ENCODE measurements at regions not wholly inside any gene's neighbourhood (a gene's known extent, or its start where the extent isn't known, plus 50 kb on each side); places are given as distances from the start of the nearest gene placed in this dataset.

DNA sequence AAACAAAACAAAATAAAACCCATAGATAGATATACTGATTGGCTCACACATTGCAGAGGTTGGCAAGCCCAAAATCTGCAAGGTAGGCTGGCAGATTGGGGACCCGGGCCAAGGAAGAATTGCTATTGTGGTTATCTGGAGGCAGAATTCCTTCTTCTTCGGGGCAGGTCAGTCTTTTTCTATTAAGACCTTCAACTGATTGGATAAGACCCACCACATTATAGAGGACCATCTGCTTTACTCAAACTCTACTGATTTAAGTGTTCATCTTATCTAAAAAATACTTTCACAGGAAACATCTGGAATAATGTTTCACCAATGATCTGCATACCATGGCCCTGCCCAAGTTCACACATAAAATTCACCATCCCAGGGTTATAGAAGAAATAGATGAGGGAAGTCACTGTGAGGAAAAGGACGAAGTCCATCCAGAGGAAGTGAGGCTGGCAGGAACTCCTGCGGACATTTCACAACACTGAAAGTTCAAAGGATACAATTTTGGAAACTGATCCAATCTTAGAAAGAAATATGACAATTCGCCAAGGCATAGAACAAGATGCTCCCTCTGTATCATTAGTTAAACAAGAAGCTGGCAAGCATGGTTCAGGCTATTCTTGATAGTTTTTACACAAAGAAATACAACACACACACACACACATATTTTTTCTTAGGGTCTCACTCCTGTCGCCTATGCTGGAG lies 127.6 kb upstream of the MED13L start:
- peaks cover 18% of the 10 kb centered on the region for H3K9me3 Mint-ChIP-seq

DNA sequence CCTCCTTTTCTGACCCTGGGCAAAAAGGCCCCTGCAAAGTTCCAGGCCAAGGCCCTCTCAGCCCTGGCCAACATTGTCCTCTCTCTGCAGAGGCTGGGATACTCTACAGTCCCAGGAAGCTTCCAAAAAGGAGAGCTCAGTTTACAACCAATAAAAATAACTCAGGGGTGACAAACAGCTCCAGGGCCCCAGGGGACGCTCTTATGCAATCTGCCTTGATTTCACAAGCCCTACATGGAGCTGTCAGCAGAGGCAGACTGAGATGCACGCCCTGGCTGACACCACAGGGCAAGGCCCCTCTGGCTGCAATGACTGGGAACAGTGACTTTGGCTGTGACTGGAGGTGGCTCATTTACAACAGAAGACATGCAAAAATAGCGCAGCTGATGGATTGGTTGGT lies 129.0 kb upstream of the MED13L start:
- Mint-ChIP-seq H3K4me1 (ENCODE audit: low read depth) (no peaks in the 10 kb centered on the region), H3K9me3 (peaks cover 6% of the 10 kb centered on the region), H3K4me3 (ENCODE audit: low read depth) (no peak overlapping the region), H3K36me3 (ENCODE audit: low read depth) (no peaks in the 10 kb centered on the region), H3K27me3 (ENCODE audit: low read depth) (no peaks in the 10 kb centered on the region), H3K27ac (no peak overlapping the region)
- DNase-seq (ENCODE audit: low spot score): no peak
- intact Hi-C loops (cut with micrococcal nuclease): no loop called here

More for the DNA sequence above, 127.6 kb upstream of the MED13L start:
- Mint-ChIP-seq H3K4me1 (ENCODE audit: low read depth) (no peaks in the 10 kb centered on the region), H3K27ac (no peak overlapping the region), H3K36me3 (ENCODE audit: low read depth) (no peaks in the 10 kb centered on the region), H3K27me3 (ENCODE audit: low read depth) (no peaks in the 10 kb centered on the region), H3K4me3 (ENCODE audit: low read depth) (no peak overlapping the region)
- DNase-seq (ENCODE audit: low spot score): no peak
- intact Hi-C loops (cut with micrococcal nuclease): no loop called here

DNA sequence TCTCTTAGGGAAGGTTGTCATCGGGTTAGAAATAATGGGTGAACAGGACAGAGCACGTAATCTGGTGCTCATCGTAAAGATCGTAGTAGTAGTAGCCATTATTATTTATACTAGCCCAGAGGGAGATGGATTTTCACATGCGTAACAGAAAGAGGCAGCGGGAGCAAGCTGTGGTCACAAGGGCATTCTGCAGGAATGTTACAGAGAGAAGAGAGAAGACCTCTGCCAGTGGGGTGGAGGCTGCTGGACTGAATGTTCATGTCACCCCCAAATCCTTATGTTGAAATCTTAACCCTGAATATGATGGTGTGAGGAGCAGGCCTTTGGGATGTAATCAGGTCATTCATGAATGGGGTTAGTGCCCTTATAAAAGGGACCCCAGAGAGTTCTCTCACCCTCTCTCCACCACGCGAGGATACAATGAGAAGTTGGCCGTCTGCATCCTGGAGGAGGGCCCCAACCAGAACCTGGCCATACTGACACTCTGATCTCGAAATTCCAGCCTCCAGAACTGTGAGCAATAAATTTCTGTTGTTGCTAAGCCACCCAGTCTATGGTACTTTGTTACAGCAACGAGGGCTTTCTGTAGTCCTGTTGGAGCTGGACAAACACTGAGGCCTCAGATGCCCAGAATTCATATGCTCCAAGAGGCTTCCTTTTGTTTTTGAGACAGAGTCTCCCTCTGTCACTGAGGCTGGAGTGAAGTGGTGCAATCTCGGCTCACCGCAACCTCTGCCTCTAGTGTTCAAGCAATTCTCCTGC lies 131.2 kb upstream of the MED13L start:
- DNase-seq (ENCODE audit: low spot score): no peak
- Mint-ChIP-seq H3K27me3 (ENCODE audit: low read depth) (no peaks in the 10 kb centered on the region), H3K27ac (no peak overlapping the region), H3K4me3 (ENCODE audit: low read depth) (no peak overlapping the region), H3K9me3 (no peaks in the 10 kb centered on the region), H3K4me1 (ENCODE audit: low read depth) (no peaks in the 10 kb centered on the region), H3K36me3 (ENCODE audit: low read depth) (no peaks in the 10 kb centered on the region)
- intact Hi-C loops (cut with micrococcal nuclease): no loop called here

DNA sequence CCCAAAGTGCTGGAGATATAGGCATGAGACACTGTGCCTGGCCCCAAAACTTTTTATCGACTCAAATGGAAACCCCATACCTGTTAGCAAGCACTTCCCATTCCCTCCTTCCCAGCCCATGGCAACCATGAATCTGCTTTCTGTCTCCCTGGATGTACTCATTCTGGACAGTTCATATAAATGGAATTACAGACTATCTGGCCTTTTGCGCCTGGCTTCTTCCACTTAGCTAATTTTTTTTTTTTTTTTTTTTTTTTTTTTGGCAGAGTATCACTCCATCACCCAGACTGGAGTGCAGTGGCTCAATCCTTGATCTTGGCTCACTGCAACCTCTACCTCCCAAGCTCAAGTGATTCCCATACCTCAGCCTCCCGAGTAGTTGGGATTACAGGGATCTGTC lies 134.5 kb upstream of the MED13L start:
- no peak for DNase-seq (ENCODE audit: low spot score)
- no peaks in the 10 kb centered on the region for H3K4me1 Mint-ChIP-seq (ENCODE audit: low read depth)
- no peak overlapping the region for H3K4me3 Mint-ChIP-seq (ENCODE audit: low read depth)
- no peak overlapping the region for H3K27ac Mint-ChIP-seq
- H3K36me3 Mint-ChIP-seq (ENCODE audit: low read depth): no peaks in the 10 kb centered on the region
- H3K27me3 Mint-ChIP-seq (ENCODE audit: low read depth): no peaks in the 10 kb centered on the region
- no peaks in the 10 kb centered on the region for H3K9me3 Mint-ChIP-seq
- intact Hi-C loops (cut with micrococcal nuclease): no loop called here

DNA sequence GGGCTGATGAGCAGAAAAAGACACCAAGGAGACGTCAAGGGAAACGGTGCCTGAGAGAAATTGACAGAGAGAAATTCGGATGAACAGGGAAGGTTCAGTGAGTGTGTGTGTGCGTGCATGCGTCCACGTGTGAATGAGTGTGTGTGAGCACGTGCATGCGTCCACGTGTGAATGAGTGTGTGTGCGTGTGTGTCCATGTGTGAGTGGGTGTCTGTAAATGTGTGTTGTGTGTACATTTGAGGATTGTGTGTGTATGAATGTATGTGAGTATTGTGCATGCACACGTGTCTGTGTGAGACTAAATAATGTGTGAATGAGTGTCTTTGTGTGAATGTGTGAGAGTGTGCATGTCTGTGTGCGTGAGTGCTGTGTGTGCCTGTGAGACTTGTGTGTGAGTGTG lies 137.4 kb upstream of the MED13L start:
- no peak for DNase-seq (ENCODE audit: low spot score)
- H3K9me3 Mint-ChIP-seq: no peaks in the 10 kb centered on the region
- intact Hi-C loops (cut with micrococcal nuclease): no loop called here

DNA sequence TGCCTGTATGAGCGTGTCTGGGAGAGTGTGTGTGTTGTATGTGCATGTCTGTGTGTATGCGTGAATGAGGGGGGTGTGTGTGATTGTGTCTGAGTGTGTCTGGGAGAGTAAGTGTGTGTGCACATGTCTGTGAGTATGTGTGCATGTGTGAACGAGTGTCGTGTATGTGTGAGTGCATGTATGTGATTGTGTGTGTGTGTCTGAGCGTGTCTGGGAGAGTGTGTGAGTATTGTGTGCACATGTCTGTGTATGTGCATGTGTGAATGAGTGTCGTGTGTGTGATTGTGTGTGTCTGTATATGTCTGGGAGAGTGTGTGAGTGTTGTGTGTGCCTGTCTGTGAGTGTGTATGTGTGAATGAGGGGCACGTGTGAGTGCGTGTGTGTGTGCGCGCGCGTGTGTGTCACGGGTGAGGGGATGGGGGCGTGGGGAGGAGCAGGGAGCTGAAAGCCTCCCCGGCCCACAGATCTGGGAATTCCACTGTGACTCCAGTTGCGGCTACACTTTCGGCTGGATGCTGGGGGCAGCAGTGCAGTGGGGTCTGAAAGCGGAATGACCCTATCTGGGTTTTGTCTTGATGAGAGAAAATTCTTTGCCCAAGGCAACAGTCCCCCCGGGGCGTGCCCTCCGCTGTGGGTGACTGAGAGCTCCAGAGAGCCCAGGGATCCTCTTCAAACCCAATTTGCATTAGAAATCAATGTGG lies 138.1 kb upstream of the MED13L start:
- Mint-ChIP-seq H3K36me3 (ENCODE audit: low read depth) (no peaks in the 10 kb centered on the region), H3K27ac (no peak overlapping the region), H3K4me1 (ENCODE audit: low read depth) (no peaks in the 10 kb centered on the region), H3K9me3 (no peaks in the 10 kb centered on the region), H3K4me3 (ENCODE audit: low read depth) (no peak overlapping the region), H3K27me3 (ENCODE audit: low read depth) (no peaks in the 10 kb centered on the region)
- no peak for DNase-seq (ENCODE audit: low spot score)
- intact Hi-C loops (cut with micrococcal nuclease): no loop called here

More for the DNA sequence above, 137.4 kb upstream of the MED13L start:
- Mint-ChIP-seq H3K27ac (no peak overlapping the region), H3K4me3 (ENCODE audit: low read depth) (no peak overlapping the region), H3K4me1 (ENCODE audit: low read depth) (no peaks in the 10 kb centered on the region), H3K36me3 (ENCODE audit: low read depth) (no peaks in the 10 kb centered on the region), H3K27me3 (ENCODE audit: low read depth) (no peaks in the 10 kb centered on the region)

DNA sequence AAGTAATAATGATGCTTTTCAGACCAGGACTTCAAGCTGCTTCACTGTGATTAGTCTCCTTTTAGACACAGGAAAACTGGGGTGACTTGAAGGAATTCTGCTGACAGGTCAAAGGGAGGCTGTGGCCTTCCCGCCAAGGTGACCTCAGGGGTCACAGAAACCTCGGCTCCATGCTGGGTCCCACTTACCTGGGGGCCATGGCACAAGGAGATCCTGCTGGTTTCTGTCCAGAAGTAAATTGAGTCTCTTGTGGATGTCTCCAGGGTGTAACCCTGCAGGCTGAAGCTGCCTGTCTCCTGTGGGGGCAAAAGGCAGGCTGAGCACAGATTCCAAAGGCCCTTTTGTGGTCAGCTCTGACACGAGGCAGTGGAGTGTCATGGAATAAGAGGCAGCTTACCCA lies 138.7 kb upstream of the MED13L start:
- intact Hi-C loops (cut with micrococcal nuclease): no loop called here
- Mint-ChIP-seq H3K4me1 (ENCODE audit: low read depth) (no peaks in the 10 kb centered on the region), H3K4me3 (ENCODE audit: low read depth) (no peak overlapping the region), H3K36me3 (ENCODE audit: low read depth) (no peaks in the 10 kb centered on the region), H3K9me3 (no peaks in the 10 kb centered on the region), H3K27me3 (ENCODE audit: low read depth) (no peaks in the 10 kb centered on the region), H3K27ac (no peak overlapping the region)
- no peak for DNase-seq (ENCODE audit: low spot score)

DNA sequence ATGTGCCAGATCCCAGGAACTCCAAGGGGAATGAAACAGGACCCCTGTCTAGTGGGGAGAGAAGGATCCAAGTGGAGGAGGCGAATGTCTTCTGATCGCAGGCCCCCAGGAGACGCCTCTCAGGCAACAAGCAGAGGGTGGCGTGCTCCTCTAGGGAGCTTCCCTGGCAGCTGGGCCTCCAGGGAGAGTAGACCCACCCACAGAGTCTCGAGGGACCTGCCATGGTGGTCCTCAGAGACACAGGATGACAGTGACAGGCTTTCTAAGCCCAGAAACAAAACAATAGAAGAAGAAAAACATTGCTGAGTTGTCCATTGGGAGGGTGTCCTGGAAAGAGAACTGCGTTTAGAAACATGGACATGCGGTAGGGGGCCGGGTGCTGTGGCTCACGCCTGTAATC lies 140.6 kb upstream of the MAP1LC3B2 start:
- Mint-ChIP-seq H3K9me3 (peaks cover 6% of the 10 kb centered on the region), H3K4me1 (ENCODE audit: low read depth) (no peaks in the 10 kb centered on the region), H3K36me3 (ENCODE audit: low read depth) (no peaks in the 10 kb centered on the region), H3K27ac (no peak overlapping the region), H3K27me3 (ENCODE audit: low read depth) (peaks cover 3% of the 10 kb centered on the region), H3K4me3 (ENCODE audit: low read depth) (no peak overlapping the region)
- intact Hi-C loops (cut with micrococcal nuclease): no loop called here
- DNase-seq (ENCODE audit: low spot score): no peak

DNA sequence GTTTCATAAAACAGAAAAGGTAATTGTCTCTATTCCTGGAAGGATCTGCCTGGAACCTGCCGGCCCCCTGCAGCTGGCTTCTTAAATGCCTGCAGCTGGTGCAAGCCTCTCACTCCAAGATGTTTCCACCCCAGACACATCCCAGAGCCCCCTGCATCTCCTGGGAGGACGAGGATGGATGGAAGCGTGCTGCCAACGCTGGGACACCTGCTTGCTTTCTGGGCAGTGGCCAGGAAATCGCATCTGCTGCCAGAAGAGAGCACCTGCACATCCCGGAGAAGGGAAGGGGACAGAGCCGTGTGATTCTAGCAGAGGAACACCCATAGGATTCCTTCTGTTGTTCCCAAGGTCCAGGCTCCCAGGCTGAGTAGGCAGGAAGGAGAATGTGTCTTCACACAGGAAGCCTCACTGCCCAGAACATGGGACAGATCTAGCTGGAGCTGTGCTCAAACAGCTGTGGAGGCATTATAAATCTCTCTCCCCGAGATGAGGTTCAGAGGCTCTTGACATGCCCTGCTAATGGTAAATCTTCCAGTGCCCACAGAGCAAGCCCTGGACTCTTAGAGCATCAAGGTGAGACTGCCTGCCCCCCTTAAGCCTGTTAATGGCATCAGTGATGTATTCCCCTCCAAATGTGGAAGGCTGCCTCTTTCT lies 138.8 kb upstream of the MAP1LC3B2 start:
- no peak overlapping the region for H3K27ac Mint-ChIP-seq
- intact Hi-C loops (cut with micrococcal nuclease): no loop called here
- peaks cover 6% of the 10 kb centered on the region for H3K9me3 Mint-ChIP-seq
- H3K36me3 Mint-ChIP-seq (ENCODE audit: low read depth): no peaks in the 10 kb centered on the region
- no peaks in the 10 kb centered on the region for H3K4me1 Mint-ChIP-seq (ENCODE audit: low read depth)
- DNase-seq (ENCODE audit: low spot score): no peak
- H3K4me3 Mint-ChIP-seq (ENCODE audit: low read depth): no peak overlapping the region
- H3K27me3 Mint-ChIP-seq (ENCODE audit: low read depth): peaks cover 3% of the 10 kb centered on the region

DNA sequence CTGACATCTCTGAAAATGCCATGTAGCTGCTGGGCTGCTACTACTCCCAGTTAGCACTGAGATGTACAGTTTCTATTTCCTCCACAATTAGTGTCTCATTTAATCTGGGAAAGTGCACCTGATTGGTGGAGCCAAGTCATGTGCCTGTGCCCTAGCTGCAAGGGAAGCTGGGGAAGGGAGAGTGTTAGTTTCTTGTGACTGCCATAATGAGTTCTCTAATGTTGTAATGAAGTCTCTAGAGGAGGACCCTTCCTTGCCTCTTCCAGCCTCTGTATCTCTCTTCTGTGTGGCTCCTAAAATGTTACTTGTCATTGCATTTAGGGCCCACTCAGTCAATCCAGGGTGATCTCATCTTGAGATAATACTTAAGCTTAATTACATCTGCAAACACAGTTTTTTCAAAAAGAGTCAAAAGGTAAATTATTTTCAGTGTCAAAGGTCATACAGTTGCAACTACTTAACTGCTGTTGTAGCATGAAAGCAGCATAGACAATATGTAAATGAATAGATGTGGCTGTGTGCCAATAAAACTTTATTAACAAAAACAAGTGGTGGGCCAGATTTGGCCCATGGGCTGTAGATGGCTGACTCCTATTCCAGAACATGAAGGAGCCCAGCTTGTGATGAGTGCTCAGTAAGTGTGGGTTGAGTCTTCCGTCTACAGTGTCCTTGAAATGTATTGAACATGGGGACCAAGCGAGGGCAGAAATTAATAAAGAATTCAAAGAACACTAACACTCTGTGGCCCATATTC lies 137.2 kb upstream of the MAP1LC3B2 start:
- H3K9me3 Mint-ChIP-seq: peaks cover 6% of the 10 kb centered on the region
- no peak overlapping the region for H3K4me3 Mint-ChIP-seq (ENCODE audit: low read depth)
- no peaks in the 10 kb centered on the region for H3K4me1 Mint-ChIP-seq (ENCODE audit: low read depth)
- H3K36me3 Mint-ChIP-seq (ENCODE audit: low read depth): no peaks in the 10 kb centered on the region
- no peak for DNase-seq (ENCODE audit: low spot score)
- peaks cover 3% of the 10 kb centered on the region for H3K27me3 Mint-ChIP-seq (ENCODE audit: low read depth)
- H3K27ac Mint-ChIP-seq: no peak overlapping the region
- intact Hi-C loops (cut with micrococcal nuclease): no loop called here

DNA sequence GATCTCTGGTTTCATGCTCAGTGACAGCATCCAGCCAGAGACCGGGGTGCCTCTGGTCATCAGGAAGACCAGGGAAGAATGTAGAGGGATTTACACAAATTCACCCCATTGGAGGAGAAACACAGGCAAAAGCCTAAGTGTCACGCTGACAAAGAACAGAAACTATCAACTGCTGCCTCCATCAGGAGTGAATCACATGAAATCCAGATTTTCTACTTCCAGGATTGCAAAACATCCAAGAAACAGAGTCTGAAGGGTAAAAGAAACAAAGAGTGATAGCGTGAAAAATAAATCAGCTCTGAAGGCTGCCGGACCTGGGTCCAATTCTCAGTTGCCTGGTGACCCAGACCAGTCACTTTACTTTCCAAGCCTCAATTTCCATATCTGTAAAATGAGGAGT lies 136.1 kb upstream of the MAP1LC3B2 start:
- no peak overlapping the region for H3K4me3 Mint-ChIP-seq (ENCODE audit: low read depth)
- no peaks in the 10 kb centered on the region for H3K4me1 Mint-ChIP-seq (ENCODE audit: low read depth)
- H3K27ac Mint-ChIP-seq: no peak overlapping the region
- H3K27me3 Mint-ChIP-seq (ENCODE audit: low read depth): peaks cover 3% of the 10 kb centered on the region
- no peaks in the 10 kb centered on the region for H3K36me3 Mint-ChIP-seq (ENCODE audit: low read depth)
- intact Hi-C loops (cut with micrococcal nuclease): no loop called here
- no peak for DNase-seq (ENCODE audit: low spot score)
- peaks cover 6% of the 10 kb centered on the region for H3K9me3 Mint-ChIP-seq

All from activated T-helper 2 cell treated with anti-CD3 and anti-CD28 coated beads, Interferon-gamma antibody, Interleukin-2, Interleukin-4, amounts not matched to agents 10 μg/mL and 5 μg/mL and 100 μg/mL, durations not matched to agents 14 hours and 24 hours and 36 hours (primary cell).